OCI-LY7 (cell line): ENCODE measurements at regions not wholly inside any gene's neighbourhood (a gene's known extent, or its start where the extent isn't known, plus 50 kb on each side); places are given as distances from the start of the nearest gene placed in this dataset.

Experiments
- EZH2phosphoT487 ChIP-seq: fragments of 200-600 bp; sonication (generic); IDR thresholded peaks from 2 replicates; pipeline ENCODE4 v1.6.1; 2018; ENCODE audit warnings: low read depth, borderline replicate concordance, mild to moderate bottlenecking, mixed run types, antibody characterized with exemption, low read length, moderate library complexity, mixed read lengths
- TF ChIP-seq, protein P1 (sequence below): fragments of 200-600 bp; sonication (generic); conservative IDR thresholded peaks from 2 replicates; pipeline ENCODE4 v1.5.1; 2014; ENCODE audit warnings: mild to moderate bottlenecking, antibody characterized with exemption, low read length, moderate library complexity, mixed read lengths

- TF ChIP-seq EZH2phosphoT487 = no peak
- TF ChIP-seq, protein P1, sequence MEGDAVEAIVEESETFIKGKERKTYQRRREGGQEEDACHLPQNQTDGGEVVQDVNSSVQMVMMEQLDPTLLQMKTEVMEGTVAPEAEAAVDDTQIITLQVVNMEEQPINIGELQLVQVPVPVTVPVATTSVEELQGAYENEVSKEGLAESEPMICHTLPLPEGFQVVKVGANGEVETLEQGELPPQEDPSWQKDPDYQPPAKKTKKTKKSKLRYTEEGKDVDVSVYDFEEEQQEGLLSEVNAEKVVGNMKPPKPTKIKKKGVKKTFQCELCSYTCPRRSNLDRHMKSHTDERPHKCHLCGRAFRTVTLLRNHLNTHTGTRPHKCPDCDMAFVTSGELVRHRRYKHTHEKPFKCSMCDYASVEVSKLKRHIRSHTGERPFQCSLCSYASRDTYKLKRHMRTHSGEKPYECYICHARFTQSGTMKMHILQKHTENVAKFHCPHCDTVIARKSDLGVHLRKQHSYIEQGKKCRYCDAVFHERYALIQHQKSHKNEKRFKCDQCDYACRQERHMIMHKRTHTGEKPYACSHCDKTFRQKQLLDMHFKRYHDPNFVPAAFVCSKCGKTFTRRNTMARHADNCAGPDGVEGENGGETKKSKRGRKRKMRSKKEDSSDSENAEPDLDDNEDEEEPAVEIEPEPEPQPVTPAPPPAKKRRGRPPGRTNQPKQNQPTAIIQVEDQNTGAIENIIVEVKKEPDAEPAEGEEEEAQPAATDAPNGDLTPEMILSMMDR = no peak
These were observed 193.7 kb upstream of the RORA start for GRCh38 chr15:61422773-61423172.
